OCI-LY7 (cell line): ENCODE measurements at regions not wholly inside any gene's neighbourhood (a gene's known extent, or its start where the extent isn't known, plus 50 kb on each side); places are given as distances from the start of the nearest gene placed in this dataset.

Experiments used
- CTCF ChIP-seq: fragments of 200-600 bp; sonication (generic); conservative IDR thresholded peaks from 2 replicates; pipeline ENCODE4 v1.5.1; 2014; ENCODE audit warnings: mild to moderate bottlenecking, antibody characterized with exemption, low read length, moderate library complexity, mixed read lengths
- EZH2phosphoT487 ChIP-seq: fragments of 200-600 bp; sonication (generic); IDR thresholded peaks from 2 replicates; pipeline ENCODE4 v1.6.1; 2018; ENCODE audit warnings: low read depth, borderline replicate concordance, mild to moderate bottlenecking, mixed run types, antibody characterized with exemption, low read length, moderate library complexity, mixed read lengths

DNA sequence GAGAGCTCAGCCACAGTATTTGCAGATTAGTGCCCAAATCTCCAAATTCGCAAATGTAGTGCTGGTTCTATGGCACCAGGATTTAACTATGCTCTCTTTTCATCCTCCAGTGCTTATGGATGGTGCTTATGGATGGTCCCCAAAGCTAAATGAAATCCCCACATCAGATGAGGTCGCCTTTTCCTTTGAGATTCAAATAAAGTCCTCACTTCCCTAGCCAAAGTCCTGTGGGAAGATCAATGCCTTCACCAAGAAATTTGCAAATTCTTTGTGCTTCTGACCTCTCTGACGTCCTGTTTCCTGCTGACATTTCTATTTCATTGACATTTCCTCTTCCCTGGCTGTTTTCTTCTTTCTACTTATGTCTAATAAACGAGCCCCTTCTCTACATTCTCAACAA, 1077.0 kb upstream of the C9orf72 start:
- TF ChIP-seq CTCF: no peak
- TF ChIP-seq EZH2phosphoT487: no peak
